ENCODE measurements at regions not wholly inside any gene's neighbourhood (a gene's known extent, or its start where the extent isn't known, plus 50 kb on each side); places are given as distances from the start of the nearest gene placed in this dataset.

GRCh38 chr20:47428851-47429336 is 72.4 kb upstream of the ZMYND8 start:
- H3K4me3 ChIP-seq (ENCODE audit: low read depth in 1 of 3, low read length in 3 of 3): no peak overlapping the region
- no peaks in the 10 kb centered on the region for H3K4me1 ChIP-seq (ENCODE audit: control insufficient read depth in 4 of 4, insufficient read depth in 4 of 4, low read length in 3 of 4)
- no peak overlapping the region for H3K27ac ChIP-seq (ENCODE audit: low read depth in 1 of 2, low read length in 2 of 2)
- H3K36me3 ChIP-seq (ENCODE audit: control insufficient read depth in 4 of 4, insufficient read depth in 3 of 4, low read depth in 1 of 4, low read length in 3 of 4): no peaks in the 10 kb centered on the region
- WGBS: 92% methylated on average over 4 of the region's 4 CpGs
- no peak overlapping the region for H3K9ac ChIP-seq (ENCODE audit: low read depth in 1 of 2, low read length in 2 of 2)
- TF ChIP-seq ATF3 (IDR thresholded peaks at IDR 0.05): no peak
- TF ChIP-seq RAD21 (IDR thresholded peaks at IDR 0.05): no peak
- no peak for TF ChIP-seq SP1 (IDR thresholded peaks at IDR 0.05)
- TF ChIP-seq HNF4A (conservative IDR thresholded peaks at IDR 0.05): no peak
- TF ChIP-seq CTCF (IDR thresholded peaks at IDR 0.05; ENCODE audit: low read depth, low read length, missing input control): no peak
- no peak for TF ChIP-seq FOXA1 (IDR thresholded peaks at IDR 0.05)
- TF ChIP-seq MAX (IDR thresholded peaks at IDR 0.05): no peak
- TF ChIP-seq RXRA (IDR thresholded peaks at IDR 0.05): no peak
- TF ChIP-seq ZBTB33 (IDR thresholded peaks at IDR 0.05): no peak
- TF ChIP-seq TAF1 (conservative IDR thresholded peaks at IDR 0.05): no peak
- TF ChIP-seq GABPA (IDR thresholded peaks at IDR 0.05 in 1 of 2, conservative IDR thresholded peaks at IDR 0.05 in 1 of 2): no peak
- TF ChIP-seq NR2F2 (IDR thresholded peaks at IDR 0.05): no peak
- no peak for TF ChIP-seq HNF4G (IDR thresholded peaks at IDR 0.05)
- no peak for TF ChIP-seq FOXA2 (IDR thresholded peaks at IDR 0.05)
- TF ChIP-seq JUND (IDR thresholded peaks at IDR 0.05): no peak
- no peak for TF ChIP-seq REST (IDR thresholded peaks at IDR 0.05)
- TF ChIP-seq YY1 (IDR thresholded peaks at IDR 0.05): no peak
- TF ChIP-seq EGR1 (IDR thresholded peaks at IDR 0.05; ENCODE audit: low read depth in 2 of 2): no peak
- no peaks in the 10 kb centered on the region for H3K27me3 ChIP-seq (ENCODE audit: control insufficient read depth in 4 of 4, insufficient read depth in 4 of 4, low read length in 3 of 4)
- H3K9me3 ChIP-seq (ENCODE audit: control insufficient read depth in 4 of 4, low read length in 3 of 4): peaks cover 5 to 15% (median 9%) of the 10 kb centered on the region in 4 donors
- no peak for DNase-seq (ENCODE audit: low spot score)

Measured in liver (tissue), 8 donors.